ENCODE measurements at regions not wholly inside any gene's neighbourhood (a gene's known extent, or its start where the extent isn't known, plus 50 kb on each side); places are given as distances from the start of the nearest gene placed in this dataset.
"Not testable (repeated sequence)": the region's sequence is repeated elsewhere in the genome, so short reads cannot be mapped to it uniquely, and the experiment has no call there.

DNA sequence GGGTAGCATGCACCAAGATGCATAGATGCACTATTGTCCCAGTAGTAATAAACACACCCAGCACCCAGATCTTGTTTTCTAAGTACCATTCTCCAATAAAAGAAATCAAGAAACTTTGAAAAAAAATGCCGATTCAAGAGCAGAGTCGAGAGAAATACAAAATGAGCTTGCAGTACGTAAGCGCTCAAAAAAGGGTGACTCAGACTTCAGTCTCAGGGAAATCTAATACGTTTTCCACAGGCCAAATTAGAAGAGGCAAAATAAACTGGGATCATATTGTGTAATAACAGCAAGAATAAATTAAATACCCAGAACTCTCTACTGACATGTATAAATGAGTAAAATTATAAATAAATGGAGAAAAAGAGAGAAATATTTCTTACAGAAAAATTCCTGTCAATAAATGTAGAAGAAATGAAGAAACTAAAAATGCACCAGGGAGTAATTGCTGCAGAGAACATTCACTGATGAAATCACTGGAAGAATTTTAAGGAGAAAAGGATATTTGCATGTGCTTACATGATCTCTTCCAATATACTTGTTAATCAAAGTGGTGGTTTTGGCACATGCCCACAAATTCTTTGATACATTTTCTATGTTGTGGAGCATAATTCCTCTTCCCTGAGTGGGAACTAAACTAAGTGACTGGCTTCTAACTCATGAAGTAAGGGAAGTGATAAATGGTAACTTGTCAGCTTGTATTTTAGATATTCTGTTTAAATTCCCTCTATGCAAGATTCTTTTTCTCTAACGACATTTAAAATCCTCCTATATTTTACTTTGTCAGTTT lies 567.6 kb upstream of the ADAMTS16 start:
- DNase-seq, result no peak

DNA sequence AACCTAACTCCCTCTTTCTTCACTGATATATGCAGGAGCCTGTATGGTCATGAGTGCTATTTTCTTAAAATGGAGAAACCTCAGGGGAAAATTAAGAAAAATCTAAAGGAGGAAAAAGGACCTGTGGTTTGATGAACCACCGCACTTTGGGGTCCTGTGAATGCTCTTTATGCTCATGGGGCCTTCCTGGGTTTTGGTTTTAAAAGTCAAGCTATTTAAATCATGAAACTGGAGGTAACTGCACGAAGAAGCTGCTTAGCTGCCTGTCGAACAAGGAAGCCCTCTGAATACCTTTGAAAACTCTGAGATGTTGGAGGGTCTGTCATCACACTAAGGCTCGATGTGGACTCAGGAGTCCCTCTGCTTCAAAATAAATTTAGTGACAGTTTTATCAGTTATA lies 564.5 kb upstream of the ADAMTS16 start:
- DNase-seq, result no peak

GRCh38 chr5:4576161-4576748 lies 563.9 kb upstream of the ADAMTS16 start:
- DNase-seq, result no peak

DNA sequence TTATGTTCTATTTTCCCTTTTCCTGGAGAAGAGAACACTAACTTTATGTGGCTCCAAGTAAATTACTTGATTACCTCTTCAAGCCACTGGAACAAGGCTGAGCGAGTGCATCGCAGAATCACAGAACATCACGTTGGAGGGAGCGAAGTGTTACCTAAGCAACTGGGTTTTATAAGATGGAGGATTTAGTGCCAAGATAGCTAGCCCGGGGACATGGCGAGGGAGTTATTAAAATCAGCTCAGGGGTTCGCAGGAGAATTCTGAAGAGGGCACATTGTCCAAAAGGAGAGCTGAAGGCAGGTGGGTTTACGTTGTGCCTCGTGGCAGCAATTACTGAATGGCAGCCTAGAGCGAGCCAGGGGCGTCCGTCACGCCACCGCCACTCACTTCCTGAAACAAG lies 563.2 kb upstream of the ADAMTS16 start:
- DNase-seq, result no peak

GRCh38 chr5:4579679-4580078 lies 560.5 kb upstream of the ADAMTS16 start:
- DNase-seq, result no peak

DNA sequence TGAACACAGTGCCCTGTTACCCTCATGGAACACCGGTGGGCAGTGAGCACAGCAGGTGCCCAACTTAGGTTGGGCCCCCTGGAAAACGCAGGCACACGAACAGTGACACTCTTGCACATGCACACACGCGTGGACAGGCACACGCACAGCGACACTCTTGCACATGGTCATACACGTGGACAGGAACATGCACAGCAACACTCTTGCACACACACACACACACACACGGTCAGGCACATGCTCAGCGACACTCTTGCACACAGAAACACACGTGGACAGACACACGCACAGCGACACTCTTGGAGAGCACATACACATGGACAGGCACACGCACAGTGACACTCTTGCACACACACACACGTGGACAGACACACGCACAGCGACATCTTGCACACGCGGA lies 559.4 kb upstream of the ADAMTS16 start:
- no peak for DNase-seq

GRCh38 chr5:4581289-4581688 lies 558.8 kb upstream of the ADAMTS16 start:
- no peak for DNase-seq

- DNase-seq, result no peak
Measured at GRCh38 chr5:4584982-4585381, 555.1 kb upstream of the ADAMTS16 start.

DNA sequence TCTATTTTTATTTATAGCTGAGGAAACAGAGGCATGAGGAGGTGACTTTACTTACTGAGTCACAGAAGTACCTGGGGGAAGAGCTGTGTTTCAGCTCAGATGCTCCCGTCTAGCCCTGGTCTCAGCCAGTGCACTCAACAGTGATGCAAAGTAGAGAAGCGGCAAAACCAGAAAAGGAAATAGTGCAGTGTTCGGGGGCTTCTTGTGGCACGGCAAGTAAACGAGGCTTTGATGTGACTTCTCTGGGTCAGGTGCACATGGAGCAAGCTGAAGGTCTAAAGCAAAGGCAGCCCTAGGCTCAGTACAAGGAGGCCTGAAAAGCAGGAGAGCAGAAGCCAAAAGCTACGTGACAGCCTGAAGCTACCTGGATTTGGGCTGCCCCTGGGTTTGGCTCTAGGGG lies 526.7 kb upstream of the ADAMTS16 start:
- no peak for DNase-seq

DNA sequence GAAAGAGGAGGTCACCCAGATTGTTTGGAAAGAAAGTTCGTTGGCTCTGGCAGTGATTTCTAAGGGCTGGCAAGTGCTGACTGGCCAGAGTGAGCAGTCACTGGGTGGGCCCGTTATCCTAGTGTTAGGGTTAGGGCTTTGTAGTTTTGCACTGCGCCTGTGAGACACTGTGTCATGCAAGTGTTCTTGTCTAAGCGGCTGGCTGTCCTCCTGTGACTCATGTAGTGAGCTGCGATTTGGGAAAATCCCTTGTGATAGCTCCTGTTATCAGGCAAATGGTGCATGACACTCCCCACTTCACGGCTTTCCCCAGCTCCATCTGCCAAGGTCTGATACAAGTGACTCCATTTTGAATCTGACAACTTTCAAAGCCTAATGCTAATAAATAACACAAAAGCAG lies 526.0 kb upstream of the ADAMTS16 start:
- DNase-seq, result no peak

- DNase-seq, result not testable (repeated sequence)
Measured at GRCh38 chr5:4615369-4615768, 524.8 kb upstream of the ADAMTS16 start.

- DNase-seq, result no peak
Measured at GRCh38 chr5:4625206-4625896, 514.8 kb upstream of the ADAMTS16 start.

DNA sequence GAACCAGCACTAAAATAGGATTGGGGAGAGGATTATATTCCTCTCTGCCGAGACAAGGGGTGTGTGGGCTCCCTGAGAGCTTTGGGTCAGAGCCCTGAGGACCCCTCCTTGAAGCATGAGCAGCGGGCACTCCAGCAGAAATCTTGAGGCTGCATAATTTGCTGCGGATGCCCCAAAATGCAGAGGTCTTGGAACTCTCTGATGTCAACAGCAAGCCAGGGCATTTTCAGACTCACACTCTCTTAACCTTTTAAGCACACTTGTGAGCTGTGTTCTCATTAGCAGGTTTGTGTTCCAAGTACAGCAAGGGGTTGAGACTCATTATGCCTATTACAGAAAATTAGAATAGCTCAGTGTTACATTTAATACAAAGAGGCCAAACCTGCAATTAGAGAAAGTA lies 513.0 kb upstream of the ADAMTS16 start:
- DNase-seq, result no peak

GRCh38 chr5:4627929-4628328 lies 512.2 kb upstream of the ADAMTS16 start:
- no peak for DNase-seq

DNA sequence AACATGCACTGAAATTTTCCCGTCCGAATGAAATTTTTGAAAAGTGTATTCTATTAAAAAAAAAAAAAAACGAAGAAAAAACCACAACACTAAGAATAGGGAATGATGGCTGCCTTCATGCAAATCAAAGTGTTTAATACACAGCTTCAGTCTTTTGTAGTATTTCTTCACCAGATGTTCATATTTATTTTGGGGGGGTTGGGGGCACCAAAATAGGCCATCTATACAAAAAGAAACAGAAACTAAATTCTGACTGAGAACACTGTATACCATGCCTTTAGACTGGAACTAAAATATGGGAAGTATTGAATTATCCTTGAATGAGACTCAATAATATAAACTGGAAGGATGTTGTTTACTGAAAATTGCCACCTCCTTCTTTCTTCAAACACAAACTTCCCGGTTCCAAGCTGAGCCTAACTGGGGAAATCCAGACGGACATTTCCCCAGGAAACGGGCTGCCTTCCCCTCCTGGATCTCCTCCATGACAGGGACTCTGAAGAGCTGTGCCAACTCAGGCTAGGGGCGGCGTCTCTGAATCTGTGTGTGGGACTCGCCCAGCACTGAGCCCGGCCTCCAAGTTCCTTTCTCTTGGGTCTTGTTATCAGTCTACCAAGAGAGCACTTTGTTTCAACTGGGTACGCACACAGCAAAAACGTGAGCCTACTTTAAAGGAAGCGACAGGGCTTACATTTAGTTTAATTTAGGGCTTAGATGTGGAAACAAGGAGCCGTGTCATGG lies 511.3 kb upstream of the ADAMTS16 start:
- no peak for DNase-seq

GRCh38 chr5:4630031-4630430 lies 510.1 kb upstream of the ADAMTS16 start:
- no peak for DNase-seq

DNA sequence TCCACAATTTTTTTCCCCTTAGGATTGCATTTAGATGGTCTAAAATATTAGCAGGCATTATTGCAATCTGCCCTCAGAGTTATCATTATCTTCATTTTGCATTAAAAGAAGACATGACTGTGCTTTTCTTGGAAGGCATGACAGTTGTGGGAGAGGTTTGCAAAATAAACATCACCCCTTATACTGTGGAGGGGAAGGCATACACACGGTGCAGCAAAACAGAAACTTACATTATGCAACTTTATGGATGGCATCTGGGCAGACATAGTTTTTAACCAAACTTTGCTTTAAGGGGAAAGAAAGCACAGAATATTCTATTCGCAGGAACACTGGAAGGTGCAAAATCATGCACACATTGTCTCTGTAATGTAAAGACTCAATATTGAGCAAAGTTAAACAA lies 505.8 kb upstream of the ADAMTS16 start:
- DNase-seq, result no peak

DNA sequence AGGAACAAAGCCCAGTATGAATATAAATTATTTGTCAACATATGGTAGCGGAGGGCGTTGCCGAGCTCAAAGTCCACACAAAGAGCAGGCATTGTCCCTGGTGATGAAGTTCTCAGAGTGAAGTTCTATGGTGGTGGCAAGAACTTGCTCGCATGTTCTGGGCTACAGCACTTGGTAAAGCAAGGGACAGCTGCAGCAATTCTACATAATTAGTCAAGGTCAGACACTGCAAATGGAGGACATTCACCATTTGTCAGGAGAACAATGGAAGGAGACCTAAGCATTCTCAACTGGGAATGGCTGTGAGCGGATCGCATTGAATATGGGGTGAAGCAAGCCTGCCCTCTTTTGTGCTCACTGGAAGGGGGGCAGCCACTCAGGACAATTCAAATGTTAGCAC lies 503.8 kb upstream of the ADAMTS16 start:
- DNase-seq, result no peak

DNA sequence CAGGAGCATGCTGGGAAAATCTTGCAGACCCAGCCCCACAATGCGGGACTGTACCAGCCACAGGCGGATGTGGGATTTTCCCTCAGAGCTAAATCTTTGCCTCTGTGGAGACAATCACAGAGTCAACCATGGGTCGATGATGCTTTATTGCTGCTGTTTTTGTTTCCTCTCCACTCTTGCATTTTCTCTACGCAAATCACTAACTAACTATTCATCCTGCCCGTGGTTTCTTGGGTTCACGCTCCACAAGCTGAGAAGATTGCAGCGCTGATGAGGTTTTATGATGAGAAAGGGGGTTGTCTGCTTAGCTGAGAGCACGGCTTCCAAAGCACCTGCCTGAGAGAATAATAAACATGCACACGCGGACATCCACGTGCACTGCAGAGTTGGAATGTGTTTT lies 500.2 kb upstream of the ADAMTS16 start:
- no peak for DNase-seq

DNA sequence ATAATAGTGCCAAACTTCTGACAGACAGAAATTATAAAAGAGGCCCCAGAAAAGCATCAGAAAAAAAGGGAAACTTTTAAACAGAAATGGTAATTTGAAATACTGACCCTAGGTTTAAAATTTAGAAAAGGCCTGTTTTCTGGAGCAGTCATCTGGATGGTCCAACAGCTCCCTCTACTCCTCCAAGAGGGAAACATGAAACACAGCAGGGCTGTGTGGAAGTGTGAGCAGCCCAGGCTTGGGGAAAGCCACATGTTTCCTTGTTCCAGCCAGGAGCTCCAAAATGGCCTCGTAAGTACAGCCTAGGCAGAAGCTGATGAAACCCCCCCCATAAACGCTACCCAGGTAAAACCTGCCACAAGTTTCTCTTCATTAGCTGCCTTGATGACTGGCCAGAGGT lies 499.3 kb upstream of the ADAMTS16 start:
- DNase-seq, result no peak

- no peak for DNase-seq
Measured at GRCh38 chr5:4642525-4642924, 497.6 kb upstream of the ADAMTS16 start.

- DNase-seq, result no peak
Measured at GRCh38 chr5:4643190-4643589, 496.9 kb upstream of the ADAMTS16 start.

DNA sequence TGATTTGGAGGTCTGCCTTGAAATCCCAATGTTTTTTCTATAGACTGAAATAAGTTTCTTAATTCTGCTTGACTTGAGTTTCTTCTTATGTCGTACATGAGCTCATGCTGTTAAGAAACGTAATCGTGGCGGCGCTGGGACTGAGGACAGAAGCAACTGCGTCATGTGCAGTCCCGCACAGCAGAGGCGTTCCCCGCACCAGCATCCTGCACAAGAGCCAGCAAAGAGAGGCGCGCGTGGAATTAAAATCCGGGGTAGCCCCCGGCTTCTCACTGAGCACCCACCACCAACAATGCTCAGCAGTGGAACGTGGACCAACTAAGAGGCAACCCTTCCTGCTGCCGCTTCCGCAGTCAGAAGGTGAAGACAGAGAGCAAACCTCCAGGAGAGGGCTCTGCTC lies 496.2 kb upstream of the ADAMTS16 start:
- no peak for DNase-seq
